ENCODE measurements at regions not wholly inside any gene's neighbourhood (a gene's known extent, or its start where the extent isn't known, plus 50 kb on each side); places are given as distances from the start of the nearest gene placed in this dataset.

DNA sequence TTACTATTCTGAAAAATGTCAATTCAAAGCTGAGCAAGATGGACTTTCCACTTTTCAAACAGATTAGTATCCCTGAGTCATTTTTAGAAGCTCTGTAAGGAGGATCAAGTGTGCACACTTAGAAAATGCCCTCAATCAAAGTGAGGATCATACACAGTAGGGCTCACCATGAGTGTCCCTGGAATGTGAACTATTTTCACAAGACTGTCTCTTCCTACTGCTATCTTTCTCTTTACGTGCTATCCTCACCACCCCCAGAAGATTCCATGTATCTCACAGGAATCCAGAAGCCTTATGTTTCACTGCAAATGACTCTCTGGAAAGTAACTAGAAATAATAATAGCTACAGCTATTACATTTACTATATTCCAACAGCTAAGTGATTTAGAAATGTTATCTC, 349.9 kb upstream of the TGFBR2 start:
- Histone ChIP-seq H3K9me3 (ENCODE audit: low read length) (no peaks in the 10 kb centered on the region), H3K36me3 (ENCODE audit: insufficient read depth, low read length) (no peaks in the 10 kb centered on the region), H3K27me3 (ENCODE audit: insufficient read depth, low read depth, low read length) (no peaks in the 10 kb centered on the region), H3K9ac (ENCODE audit: low read length) (no peak overlapping the region), H3K79me2 (replicated peaks; ENCODE audit: insufficient read depth, low read length) (no peaks in the 10 kb centered on the region), H2AFZ (ENCODE audit: low read depth, low read length) (no peak overlapping the region), H3K4me3 (ENCODE audit: low read length) (no peak overlapping the region), H3K27ac (ENCODE audit: low read length) (no peak overlapping the region), H3K9me2 (ENCODE audit: insufficient read depth, low read length) (no peaks in the 10 kb centered on the region), H4K20me1 (ENCODE audit: insufficient read depth) (no peaks in the 10 kb centered on the region), H3K4me2 (ENCODE audit: low read length) (no peak overlapping the region), H3F3A (ENCODE audit: insufficient read depth, low read length, poor library complexity, severe bottlenecking) (no peaks in the 10 kb centered on the region)
- TF ChIP-seq TAF1 (IDR thresholded peaks at IDR 0.05; ENCODE audit: low read depth) (no peak), SMC3 (conservative IDR thresholded peaks at IDR 0.05; ENCODE audit: poor library complexity) (no peak), MXI1 (conservative IDR thresholded peaks at IDR 0.05; ENCODE audit: poor library complexity, severe bottlenecking) (no peak), CTCF (IDR thresholded peaks at IDR 0.05; ENCODE audit: poor library complexity, severe bottlenecking) (no peak), REST (IDR thresholded peaks at IDR 0.05; ENCODE audit: borderline replicate concordance) (no peak), EZH2 (IDR thresholded peaks at IDR 0.05; ENCODE audit: borderline replicate concordance, insufficient read depth, low read length, poor library complexity, severe bottlenecking) (no peak), POLR2AphosphoS5 (IDR thresholded peaks at IDR 0.05) (no peak), RAD21 (conservative IDR thresholded peaks at IDR 0.05) (no peak), EP300 (conservative IDR thresholded peaks at IDR 0.05; ENCODE audit: poor library complexity, severe bottlenecking) (no peak)

DNA sequence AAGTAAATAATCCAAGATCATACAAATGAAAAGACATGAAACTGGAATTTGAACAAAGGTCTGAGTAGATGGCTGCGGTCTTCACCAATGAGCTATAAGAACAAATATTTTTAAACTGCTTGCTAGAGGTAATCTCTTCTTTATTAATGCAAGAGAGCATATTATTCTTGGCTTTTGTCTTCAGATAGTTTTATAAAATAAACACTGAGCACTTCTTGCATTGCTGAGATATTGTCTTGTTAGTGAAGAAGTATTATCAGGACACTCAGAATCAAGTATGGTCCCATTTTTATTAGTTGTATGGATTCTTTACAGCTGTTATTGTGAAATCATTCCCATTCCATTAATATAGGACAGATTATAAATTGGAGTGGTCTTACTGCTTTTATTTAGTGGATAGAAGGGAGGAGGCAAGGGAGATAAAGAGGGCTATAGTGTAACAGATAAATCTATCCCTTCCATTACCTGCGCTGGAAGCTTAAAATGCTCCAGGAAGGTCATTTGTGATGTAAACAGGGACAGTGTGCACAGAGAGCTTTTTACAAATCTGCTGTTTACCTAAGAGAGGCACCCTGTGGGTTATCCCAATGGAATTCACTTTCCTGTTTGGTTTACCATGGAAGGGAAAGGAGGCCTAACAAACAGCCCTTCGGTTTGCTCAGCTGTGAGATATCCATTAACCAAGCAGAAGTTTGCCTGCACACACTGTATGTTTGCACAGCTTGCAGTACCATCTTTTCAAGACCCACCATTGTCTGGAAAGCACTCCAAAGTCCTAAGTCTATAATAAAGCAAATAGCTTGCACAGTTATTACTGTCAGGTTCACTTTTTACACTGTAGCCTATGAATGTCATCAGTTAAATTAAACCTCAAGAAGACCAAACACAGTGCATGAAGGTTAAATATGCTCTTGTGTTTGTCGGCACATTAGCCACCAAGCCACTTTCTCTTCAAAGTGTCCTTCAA, 347.7 kb upstream of the TGFBR2 start:
- Histone ChIP-seq H3K4me3 (ENCODE audit: low read length) (no peak overlapping the region), H4K20me1 (ENCODE audit: insufficient read depth) (no peaks in the 10 kb centered on the region), H2AFZ (ENCODE audit: low read depth, low read length) (no peak overlapping the region), H3K27ac (ENCODE audit: low read length) (no peak overlapping the region), H3K79me2 (replicated peaks; ENCODE audit: insufficient read depth, low read length) (no peaks in the 10 kb centered on the region), H3F3A (ENCODE audit: insufficient read depth, low read length, poor library complexity, severe bottlenecking) (no peaks in the 10 kb centered on the region), H3K9me2 (ENCODE audit: insufficient read depth, low read length) (no peaks in the 10 kb centered on the region), H3K9me3 (ENCODE audit: low read length) (no peaks in the 10 kb centered on the region), H3K4me2 (ENCODE audit: low read length) (no peak overlapping the region), H3K36me3 (ENCODE audit: insufficient read depth, low read length) (no peaks in the 10 kb centered on the region), H3K27me3 (ENCODE audit: insufficient read depth, low read depth, low read length) (no peaks in the 10 kb centered on the region), H3K9ac (ENCODE audit: low read length) (no peak overlapping the region)
- no peak for TF ChIP-seq EP300 (conservative IDR thresholded peaks at IDR 0.05; ENCODE audit: poor library complexity, severe bottlenecking)
- TF ChIP-seq SMC3 (conservative IDR thresholded peaks at IDR 0.05; ENCODE audit: poor library complexity) = no peak
- TF ChIP-seq EZH2 (IDR thresholded peaks at IDR 0.05; ENCODE audit: borderline replicate concordance, insufficient read depth, low read length, poor library complexity, severe bottlenecking) = no peak
- TF ChIP-seq REST (IDR thresholded peaks at IDR 0.05; ENCODE audit: borderline replicate concordance) = no peak
- no peak for TF ChIP-seq CTCF (IDR thresholded peaks at IDR 0.05; ENCODE audit: poor library complexity, severe bottlenecking)
- no peak for TF ChIP-seq POLR2AphosphoS5 (IDR thresholded peaks at IDR 0.05)
- TF ChIP-seq TAF1 (IDR thresholded peaks at IDR 0.05; ENCODE audit: low read depth) = no peak
- no peak for TF ChIP-seq RAD21 (conservative IDR thresholded peaks at IDR 0.05)
- no peak for TF ChIP-seq MXI1 (conservative IDR thresholded peaks at IDR 0.05; ENCODE audit: poor library complexity, severe bottlenecking)

Measured in neural cell (in vitro differentiated cells).